ENCODE measurements at regions not wholly inside any gene's neighbourhood (a gene's known extent, or its start where the extent isn't known, plus 50 kb on each side); places are given as distances from the start of the nearest gene placed in this dataset.
A peak's percentile ranks its signal among the peaks of the same experiment; 100 is the strongest.

DNA sequence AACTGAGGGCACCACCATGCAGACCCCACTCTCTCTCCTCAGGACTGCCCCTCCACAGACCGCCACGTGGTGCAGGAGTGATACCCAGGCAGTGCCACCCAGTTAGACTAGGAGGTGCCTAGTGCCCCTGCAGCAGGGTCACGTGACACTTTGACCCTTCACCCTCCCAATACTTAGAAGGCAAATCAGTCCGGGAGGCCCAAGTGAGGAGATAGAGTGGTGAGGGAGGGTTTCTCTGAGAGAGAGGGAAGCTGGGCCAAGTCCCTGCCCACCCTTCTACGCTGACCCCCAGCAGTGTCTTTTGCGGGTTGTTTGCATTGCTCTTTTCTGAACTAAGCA, 84.6 kb downstream of the BUD13 start:
- TF ChIP-seq CTCF (conservative IDR thresholded peaks at IDR 0.05; ENCODE audit: low read depth in 2 of 2) = no peak
- no peak for TF ChIP-seq EZH2 (IDR thresholded peaks at IDR 0.05; ENCODE audit: low read depth, unreplicated experiment)
- peak; percentile 53 for TF ChIP-seq POLR2AphosphoS5 (IDR thresholded peaks at IDR 0.05; ENCODE audit: low read depth)
- TF ChIP-seq ZNF462 (CRISPR knock-in tag; IDR thresholded peaks at IDR 0.05) = no peak
- TF ChIP-seq, protein P1, sequence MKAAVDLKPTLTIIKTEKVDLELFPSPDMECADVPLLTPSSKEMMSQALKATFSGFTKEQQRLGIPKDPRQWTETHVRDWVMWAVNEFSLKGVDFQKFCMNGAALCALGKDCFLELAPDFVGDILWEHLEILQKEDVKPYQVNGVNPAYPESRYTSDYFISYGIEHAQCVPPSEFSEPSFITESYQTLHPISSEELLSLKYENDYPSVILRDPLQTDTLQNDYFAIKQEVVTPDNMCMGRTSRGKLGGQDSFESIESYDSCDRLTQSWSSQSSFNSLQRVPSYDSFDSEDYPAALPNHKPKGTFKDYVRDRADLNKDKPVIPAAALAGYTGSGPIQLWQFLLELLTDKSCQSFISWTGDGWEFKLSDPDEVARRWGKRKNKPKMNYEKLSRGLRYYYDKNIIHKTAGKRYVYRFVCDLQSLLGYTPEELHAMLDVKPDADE (IDR thresholded peaks at IDR 0.05) = no peak
- TF ChIP-seq EZH2phosphoT487 (IDR thresholded peaks at IDR 0.05; ENCODE audit: unreplicated experiment) = no peak
